DOHH2 (cell line): ENCODE measurements at regions not wholly inside any gene's neighbourhood (a gene's known extent, or its start where the extent isn't known, plus 50 kb on each side); places are given as distances from the start of the nearest gene placed in this dataset.

ENCODE experiments used
- EZH2phosphoT487 ChIP-seq: fragments of 200-600 bp; sonication (generic); IDR thresholded peaks from 2 replicates; pipeline ENCODE4 v1.6.1; 2017; ENCODE audit warnings: borderline replicate concordance, mild to moderate bottlenecking, antibody characterized with exemption, low read length, moderate library complexity, mixed read lengths
- TF ChIP-seq, protein P1 (sequence below): fragments of 200-600 bp; sonication (generic); IDR thresholded peaks from one replicate; pipeline ENCODE4 v1.5.1; 2014; ENCODE audit warnings: antibody characterized with exemption, mild to moderate bottlenecking, low read depth, low read length; ENCODE audit not compliant: poor library complexity, severe bottlenecking

DNA sequence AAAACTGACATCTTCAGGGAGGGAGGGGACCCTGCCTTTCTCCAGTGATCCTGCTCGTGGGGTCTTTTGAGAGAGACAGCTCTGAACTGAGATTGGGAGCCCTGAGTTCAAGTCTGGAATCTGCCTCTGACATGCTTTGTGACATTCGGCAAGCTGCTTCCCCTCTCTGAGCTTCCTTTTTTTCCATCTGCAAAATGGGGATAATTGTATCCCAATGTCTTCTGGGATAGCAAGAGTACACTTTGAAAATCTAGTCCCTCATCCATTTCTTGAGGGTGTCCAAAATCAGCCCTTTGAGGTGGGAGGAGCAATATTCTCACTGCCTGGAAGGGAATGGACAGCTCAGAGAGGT, 186.3 kb downstream of the RGS3 start:
- TF ChIP-seq, protein P1, sequence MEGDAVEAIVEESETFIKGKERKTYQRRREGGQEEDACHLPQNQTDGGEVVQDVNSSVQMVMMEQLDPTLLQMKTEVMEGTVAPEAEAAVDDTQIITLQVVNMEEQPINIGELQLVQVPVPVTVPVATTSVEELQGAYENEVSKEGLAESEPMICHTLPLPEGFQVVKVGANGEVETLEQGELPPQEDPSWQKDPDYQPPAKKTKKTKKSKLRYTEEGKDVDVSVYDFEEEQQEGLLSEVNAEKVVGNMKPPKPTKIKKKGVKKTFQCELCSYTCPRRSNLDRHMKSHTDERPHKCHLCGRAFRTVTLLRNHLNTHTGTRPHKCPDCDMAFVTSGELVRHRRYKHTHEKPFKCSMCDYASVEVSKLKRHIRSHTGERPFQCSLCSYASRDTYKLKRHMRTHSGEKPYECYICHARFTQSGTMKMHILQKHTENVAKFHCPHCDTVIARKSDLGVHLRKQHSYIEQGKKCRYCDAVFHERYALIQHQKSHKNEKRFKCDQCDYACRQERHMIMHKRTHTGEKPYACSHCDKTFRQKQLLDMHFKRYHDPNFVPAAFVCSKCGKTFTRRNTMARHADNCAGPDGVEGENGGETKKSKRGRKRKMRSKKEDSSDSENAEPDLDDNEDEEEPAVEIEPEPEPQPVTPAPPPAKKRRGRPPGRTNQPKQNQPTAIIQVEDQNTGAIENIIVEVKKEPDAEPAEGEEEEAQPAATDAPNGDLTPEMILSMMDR = no peak
- TF ChIP-seq EZH2phosphoT487 = no peak
